H9 (cell line): ENCODE measurements at regions not wholly inside any gene's neighbourhood (a gene's known extent, or its start where the extent isn't known, plus 50 kb on each side); places are given as distances from the start of the nearest gene placed in this dataset.

Source experiments
- DNase-seq: peaks from one replicate; pipeline ENCODE4 v3.0.0-alpha.2; 2017
- H2AFZ ChIP-seq: one replicate; pipeline ENCODE4 v1.6.1; 2013; ENCODE audit warnings: mild to moderate bottlenecking, low read length, control low read depth, moderate library complexity
- H2AK5ac ChIP-seq: 2 replicates; pipeline ENCODE4 v1.6.1; 2013; ENCODE audit warnings: low read length, control low read depth, mixed read lengths; ENCODE audit not compliant: insufficient read length
- H2BK120ac ChIP-seq: one replicate; pipeline ENCODE4 v1.6.1; 2013; ENCODE audit warnings: low read depth, mild to moderate bottlenecking, low read length, control low read depth, inconsistent platforms; ENCODE audit not compliant: poor library complexity, severe bottlenecking
- H2BK12ac ChIP-seq: 2 replicates; pipeline ENCODE4 v1.6.1; 2013; ENCODE audit warnings: low read length, control low read depth, mixed read lengths, low read depth; ENCODE audit not compliant: insufficient read length
- H2BK15ac ChIP-seq: 2 replicates; pipeline ENCODE4 v1.6.1; 2013; ENCODE audit warnings: low read depth, low read length, control low read depth
- H2BK20ac ChIP-seq: one replicate; pipeline ENCODE4 v1.6.1; 2013; ENCODE audit warnings: low read depth, mild to moderate bottlenecking, low read length, control low read depth, inconsistent platforms; ENCODE audit not compliant: poor library complexity, severe bottlenecking
- H2BK5ac ChIP-seq: 2 replicates; pipeline ENCODE4 v1.6.1; 2013; ENCODE audit warnings: low read length, control low read depth, mixed read lengths; ENCODE audit not compliant: insufficient read length
- H3K14ac ChIP-seq: 2 replicates; pipeline ENCODE4 v1.6.1; 2013; ENCODE audit warnings: low read length, control low read depth; ENCODE audit not compliant: insufficient read depth
- H3K18ac ChIP-seq: 2 replicates; pipeline ENCODE4 v1.6.1; 2013; ENCODE audit warnings: low read depth, mild to moderate bottlenecking, mixed read lengths, low read length, control low read depth; ENCODE audit not compliant: insufficient read length
- H3K23ac ChIP-seq: 2 replicates; pipeline ENCODE4 v1.6.1; 2013; ENCODE audit warnings: low read length, control low read depth, mixed read lengths, low read depth; ENCODE audit not compliant: insufficient read length
- H3K23me2 ChIP-seq: 2 replicates; pipeline ENCODE4 v1.6.1; 2013; ENCODE audit warnings: low read depth, mild to moderate bottlenecking, mixed read lengths, low read length, control low read depth; ENCODE audit not compliant: insufficient read length, poor library complexity, severe bottlenecking
- H3K27ac ChIP-seq: 2 replicates; pipeline ENCODE4 v1.5.1; 2013; ENCODE audit warnings: low read length, control low read depth, mixed read lengths, low read depth; ENCODE audit not compliant: insufficient read length
- H3K27me3 ChIP-seq: 2 replicates; pipeline ENCODE4 v1.6.1; 2013; ENCODE audit warnings: low read length, control low read depth, inconsistent platforms; ENCODE audit not compliant: insufficient read depth
- H3K4ac ChIP-seq: 2 replicates; pipeline ENCODE4 v1.6.1; 2013; ENCODE audit warnings: low read depth, mild to moderate bottlenecking, control low read depth, inconsistent platforms, low read length, moderate library complexity
- H3K4me1 ChIP-seq: 2 replicates; pipeline ENCODE4 v1.6.1; 2013; ENCODE audit warnings: low read length, control low read depth, inconsistent platforms; ENCODE audit not compliant: insufficient read depth
- H3K4me2 ChIP-seq: 2 replicates; pipeline ENCODE4 v1.6.1; 2013; ENCODE audit warnings: low read length, control low read depth, mixed read lengths; ENCODE audit not compliant: insufficient read length, insufficient read depth
- H3K56ac ChIP-seq: 2 replicates; pipeline ENCODE4 v1.6.1; 2013; ENCODE audit warnings: low read depth, mild to moderate bottlenecking, mixed read lengths, low read length, control low read depth; ENCODE audit not compliant: insufficient read length
- H3K79me1 ChIP-seq: 2 replicates; pipeline ENCODE4 v1.6.1; 2013; ENCODE audit warnings: low read depth, mild to moderate bottlenecking, moderate library complexity, low read length, control low read depth, inconsistent platforms; ENCODE audit not compliant: insufficient read depth, poor library complexity, severe bottlenecking
- H3K79me2 ChIP-seq: 2 replicates; pipeline ENCODE4 v1.6.1; 2013; ENCODE audit warnings: low read length, control low read depth, inconsistent platforms; ENCODE audit not compliant: insufficient read depth
- H3K9ac ChIP-seq: 2 replicates; pipeline ENCODE4 v1.6.1; 2013; ENCODE audit warnings: low read length, control low read depth, mixed read lengths; ENCODE audit not compliant: insufficient read length; ENCODE audit errors: extremely low read depth
- H3K9me3 ChIP-seq: one replicate; pipeline ENCODE4 v1.6.1; 2013; ENCODE audit warnings: low read depth, low read length, inconsistent platforms; ENCODE audit not compliant: control insufficient read depth
- H3T11ph ChIP-seq: one replicate; pipeline ENCODE4 v1.6.1; 2013; ENCODE audit warnings: mild to moderate bottlenecking, low read length, control low read depth, inconsistent platforms
- H4K20me1 ChIP-seq: one replicate; pipeline ENCODE4 v1.6.1; 2013; ENCODE audit not compliant: control insufficient read depth, insufficient read length, insufficient read depth
- H4K5ac ChIP-seq: 2 replicates; pipeline ENCODE4 v1.6.1; 2013; ENCODE audit warnings: low read depth, mild to moderate bottlenecking, mixed read lengths, low read length, control low read depth; ENCODE audit not compliant: insufficient read length
- H4K8ac ChIP-seq: replicated peaks from 2 replicates; pipeline ENCODE4 v1.6.1; 2013; ENCODE audit warnings: low read length, control low read depth, mixed read lengths, low read depth; ENCODE audit not compliant: insufficient read length
- H4K91ac ChIP-seq: 2 replicates; pipeline ENCODE4 v1.6.1; 2013; ENCODE audit warnings: low read depth, mild to moderate bottlenecking, moderate library complexity, mixed read lengths, low read length, control low read depth; ENCODE audit not compliant: insufficient read length
- H3K27ac Mint-ChIP-seq, 3 experiments: 2 replicates in 2 of 3; 3 replicates in 1 of 3; pipeline ENCODE4 v1.8.0; 2020 to 2021; ENCODE audit warnings: mixed read lengths in 3 of 3, mild to moderate bottlenecking in 1 of 3, moderate library complexity in 1 of 3
- H3K27me3 Mint-ChIP-seq: 2 replicates; pipeline ENCODE4 v1.8.0; 2021; ENCODE audit warnings: low read depth, mild to moderate bottlenecking, moderate library complexity, mixed read lengths
- H3K36me3 Mint-ChIP-seq, 3 experiments: 2 replicates in 2 of 3; 3 replicates in 1 of 3; pipeline ENCODE4 v1.8.0; 2020 to 2021; ENCODE audit warnings: low read depth in 3 of 3, mixed read lengths in 3 of 3; ENCODE audit not compliant: insufficient read depth in 1 of 3
- H3K4me1 Mint-ChIP-seq, 2 experiments: 2 replicates each; pipeline ENCODE4 v1.8.0; 2020; ENCODE audit warnings: mixed read lengths in 2 of 2
- H3K4me3 Mint-ChIP-seq, 2 experiments: 2 replicates in 1 of 2; 3 replicates in 1 of 2; pipeline ENCODE4 v1.8.0; 2020 to 2021; ENCODE audit warnings: mild to moderate bottlenecking in 2 of 2, mixed read lengths in 2 of 2, moderate library complexity in 1 of 2
- H3K9me3 Mint-ChIP-seq, 2 experiments: 2 replicates in 1 of 2; 3 replicates in 1 of 2; pipeline ENCODE4 v1.8.0; 2020; ENCODE audit warnings: mild to moderate bottlenecking in 2 of 2, mixed read lengths in 2 of 2, moderate library complexity in 1 of 2
- CTCF ChIP-seq: fragments of 200-600 bp; sonication (generic); conservative IDR thresholded peaks from 3 replicates; pipeline ENCODE4 v1.8.0; 2021; ENCODE audit warnings: antibody characterized with exemption, mild to moderate bottlenecking
- WGBS: extraction: QIAGEN DNeasy Blood & Tissue Kit; methylation state at CpG from one replicate; pipeline ENCODE4 v1.1.7; 2013; ENCODE audit warnings: missing lambda C conversion rate, low lambda C conversion rate, mixed read lengths; ENCODE audit not compliant: insufficient read length; ENCODE audit errors: extremely low coverage; 5-methylcytosine and 5-hydroxymethylcytosine counted together

GRCh38 chr22:49587421-49587820, 240.3 kb downstream of the BRD1 start:
- Histone ChIP-seq H4K20me1 (no peaks in the 10 kb centered on the region), H4K5ac (no peak overlapping the region), H3K27me3 (no peaks in the 10 kb centered on the region), H3T11ph (no peak overlapping the region), H3K79me2 (no peaks in the 10 kb centered on the region), H3K4ac (no peak overlapping the region), H2BK20ac (no peak overlapping the region), H3K9me3 (no peaks in the 10 kb centered on the region), H3K27ac (no peak overlapping the region), H2BK120ac (no peak overlapping the region), H4K91ac (no peak overlapping the region), H3K18ac (no peak overlapping the region), H3K9ac (no peak overlapping the region), H2BK15ac (no peak overlapping the region), H2AFZ (no peak overlapping the region), H3K79me1 (no peaks in the 10 kb centered on the region), H3K4me1 (no peaks in the 10 kb centered on the region), H3K56ac (no peak overlapping the region), H2BK12ac (no peak overlapping the region), H4K8ac (no peak overlapping the region), H2AK5ac (no peak overlapping the region), H3K23ac (no peak overlapping the region), H3K23me2 (no peaks in the 10 kb centered on the region), H2BK5ac (no peak overlapping the region), H3K4me2 (no peak overlapping the region), H3K14ac (no peak overlapping the region)
- WGBS: no CpG with 5 or more reads among the region's 13 CpGs
- no peaks in the 10 kb centered on the region; the same call in 1 of the 2 replicates for H3K27me3 Mint-ChIP-seq
- H3K9me3 Mint-ChIP-seq: no peaks in the 10 kb centered on the region; a peak in 1 of 5 replicates
- H3K4me3 Mint-ChIP-seq: no peak overlapping the region
- no peak overlapping the region for H3K27ac Mint-ChIP-seq
- DNase-seq: no peak
- H3K4me1 Mint-ChIP-seq: peaks cover 3 to 7% of the 10 kb centered on the region in 2 experiments; a peak in 2 of 4 replicates
- no peak for TF ChIP-seq CTCF
- H3K36me3 Mint-ChIP-seq: no peaks in the 10 kb centered on the region; a peak in 1 of 7 replicates
